ENCODE measurements at regions not wholly inside any gene's neighbourhood (a gene's known extent, or its start where the extent isn't known, plus 50 kb on each side); places are given as distances from the start of the nearest gene placed in this dataset.
A peak's percentile ranks its signal among the peaks of the same experiment; 100 is the strongest.
"Not testable (repeated sequence)": the region's sequence is repeated elsewhere in the genome, so short reads cannot be mapped to it uniquely, and the experiment has no call there.

DNA sequence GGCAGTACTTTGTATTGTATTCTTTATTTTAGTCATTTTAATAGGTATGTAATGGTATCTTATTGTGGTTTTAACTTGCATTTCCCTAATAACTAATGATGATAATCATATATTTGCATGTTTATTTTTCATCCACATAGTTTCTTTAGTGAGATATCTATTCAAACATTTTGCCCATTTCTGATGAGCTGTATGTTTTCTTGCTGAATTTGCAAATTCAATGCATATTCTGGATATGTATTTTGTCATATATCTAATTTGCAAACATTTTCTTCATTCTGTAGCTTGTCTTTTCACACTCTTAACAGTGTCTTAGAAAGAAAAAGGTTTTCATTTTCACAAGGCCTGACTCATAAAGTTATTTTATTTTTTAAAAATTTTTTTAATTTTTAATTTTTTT, 372.1 kb downstream of the ZNF674 start:
- DNase-seq, result no peak
- no peak overlapping the region for H3K9ac ChIP-seq (ENCODE audit: low read depth in 2 of 2, low read length in 2 of 2)
- no peaks in the 10 kb centered on the region for H3K4me1 ChIP-seq
- intact Hi-C loops (cut with DNase I), result no loop called here
- H3K36me3 ChIP-seq, result no peaks in the 10 kb centered on the region
- H3K27me3 ChIP-seq, result no peaks in the 10 kb centered on the region
- no peaks in the 10 kb centered on the region for H3K9me3 ChIP-seq
- H3K27ac ChIP-seq, result no peak overlapping the region
- no peak overlapping the region for H3K4me3 ChIP-seq
- no peak for TF ChIP-seq CTCF (IDR thresholded peaks at IDR 0.05)

DNA sequence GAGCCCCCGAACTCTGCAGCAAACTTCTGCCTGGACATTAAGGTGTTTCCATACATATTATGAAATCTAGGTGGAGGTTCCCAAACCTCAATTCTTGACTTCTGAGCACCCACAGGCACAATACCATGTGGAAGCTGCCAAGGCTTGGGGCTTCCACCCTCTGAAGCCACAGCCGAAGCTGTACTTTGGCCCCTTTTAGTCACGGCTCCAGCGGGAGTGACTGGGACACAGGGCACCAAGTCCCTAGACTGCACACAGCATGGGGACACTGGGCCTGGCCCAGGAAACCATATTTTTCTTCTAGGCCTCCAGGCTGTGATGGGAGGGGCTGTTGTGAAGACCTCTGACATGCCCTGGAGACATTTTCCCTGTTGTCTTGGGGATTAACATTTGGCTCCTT, 373.8 kb downstream of the ZNF674 start:
- H3K9me3 ChIP-seq; H3K27ac ChIP-seq; intact Hi-C loops (cut with DNase I); H3K27me3 ChIP-seq; H3K36me3 ChIP-seq; H3K4me1 ChIP-seq; DNase-seq; H3K9ac ChIP-seq (ENCODE audit: low read depth in 2 of 2, low read length in 2 of 2); H3K4me3 ChIP-seq: not testable (repeated sequence)

- no peaks in the 10 kb centered on the region for H3K27me3 ChIP-seq
- H3K9me3 ChIP-seq, result no peaks in the 10 kb centered on the region
- H3K4me3 ChIP-seq, result no peak overlapping the region
- intact Hi-C loops (cut with DNase I), result no loop called here
- DNase-seq, result no peak
- no peaks in the 10 kb centered on the region for H3K36me3 ChIP-seq
- H3K27ac ChIP-seq, result no peak overlapping the region
- no peak for TF ChIP-seq CTCF (IDR thresholded peaks at IDR 0.05)
- H3K4me1 ChIP-seq, result no peaks in the 10 kb centered on the region
- H3K9ac ChIP-seq (ENCODE audit: low read depth in 2 of 2, low read length in 2 of 2), result no peak overlapping the region
These were observed 375.4 kb downstream of the ZNF674 start for GRCh38 chrX:46169808-46170207.

- no peak for TF ChIP-seq CTCF (IDR thresholded peaks at IDR 0.05)
- DNase-seq, result peak; percentile 19
These were observed 377.0 kb downstream of the ZNF674 start for GRCh38 chrX:46168254-46168653.

DNA sequence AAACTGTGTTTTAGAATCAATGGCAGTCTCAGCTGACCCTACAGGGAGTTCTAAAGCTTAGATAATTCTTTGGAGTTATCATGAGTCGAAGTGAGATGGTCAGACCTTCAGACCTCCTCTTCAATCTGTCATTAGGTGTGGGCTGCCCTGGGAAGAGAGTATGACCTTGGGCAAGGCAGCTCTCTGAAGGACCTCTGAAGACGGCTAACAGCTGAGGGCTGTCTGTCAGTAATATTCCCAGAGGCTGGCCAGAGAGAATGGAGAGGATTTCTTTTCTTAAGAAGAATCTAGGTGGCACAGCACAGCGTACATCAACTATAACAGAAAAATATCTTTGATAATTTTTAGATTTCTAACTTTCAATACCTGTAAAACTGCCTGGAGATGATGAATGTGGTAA, 379.4 kb downstream of the ZNF674 start:
- H3K9me3 ChIP-seq, result no peaks in the 10 kb centered on the region
- no peaks in the 10 kb centered on the region for H3K27me3 ChIP-seq
- TF ChIP-seq CTCF (IDR thresholded peaks at IDR 0.05), result no peak
- no peaks in the 10 kb centered on the region for H3K36me3 ChIP-seq
- H3K9ac ChIP-seq (ENCODE audit: low read depth in 2 of 2, low read length in 2 of 2), result no peak overlapping the region
- intact Hi-C loops (cut with DNase I), result no loop called here
- no peak for DNase-seq
- H3K4me3 ChIP-seq, result no peak overlapping the region
- no peaks in the 10 kb centered on the region for H3K4me1 ChIP-seq
- no peak overlapping the region for H3K27ac ChIP-seq

More at GRCh38 chrX:46168254-46168653, 377.0 kb downstream of the ZNF674 start:
- H3K27me3 ChIP-seq, result no peaks in the 10 kb centered on the region
- H3K36me3 ChIP-seq, result no peaks in the 10 kb centered on the region
- no peak overlapping the region for H3K4me3 ChIP-seq
- no peak overlapping the region for H3K27ac ChIP-seq
- intact Hi-C loops (cut with DNase I), result no loop called here
- no peaks in the 10 kb centered on the region for H3K9me3 ChIP-seq
- H3K4me1 ChIP-seq, result no peaks in the 10 kb centered on the region
- H3K9ac ChIP-seq (ENCODE audit: low read depth in 2 of 2, low read length in 2 of 2), result no peak overlapping the region

GRCh38 chrX:46165411-46165810, 379.8 kb downstream of the ZNF674 start:
- Histone ChIP-seq H3K27ac (no peak overlapping the region), H3K9ac (ENCODE audit: low read depth in 2 of 2, low read length in 2 of 2) (no peak overlapping the region), H3K9me3 (no peaks in the 10 kb centered on the region), H3K4me1 (no peaks in the 10 kb centered on the region), H3K4me3 (no peak overlapping the region), H3K36me3 (no peaks in the 10 kb centered on the region), H3K27me3 (no peaks in the 10 kb centered on the region)
- TF ChIP-seq CTCF (IDR thresholded peaks at IDR 0.05), result no peak
- no peak for DNase-seq
- intact Hi-C loops (cut with DNase I), result no loop called here

All from colonic mucosa (tissue), 4 donors.